H9 (cell line): ENCODE measurements at regions not wholly inside any gene's neighbourhood (a gene's known extent, or its start where the extent isn't known, plus 50 kb on each side); places are given as distances from the start of the nearest gene placed in this dataset.
A peak's percentile ranks its signal among the peaks of the same experiment; 100 is the strongest.

Source experiments
- DNase-seq: peaks from one replicate; pipeline ENCODE4 v3.0.0-alpha.2; 2017
- H2AFZ ChIP-seq: one replicate; pipeline ENCODE4 v1.6.1; 2013; ENCODE audit warnings: mild to moderate bottlenecking, low read length, control low read depth, moderate library complexity
- H2AK5ac ChIP-seq: 2 replicates; pipeline ENCODE4 v1.6.1; 2013; ENCODE audit warnings: low read length, control low read depth, mixed read lengths; ENCODE audit not compliant: insufficient read length
- H2BK120ac ChIP-seq: one replicate; pipeline ENCODE4 v1.6.1; 2013; ENCODE audit warnings: low read depth, mild to moderate bottlenecking, low read length, control low read depth, inconsistent platforms; ENCODE audit not compliant: poor library complexity, severe bottlenecking
- H2BK12ac ChIP-seq: 2 replicates; pipeline ENCODE4 v1.6.1; 2013; ENCODE audit warnings: low read length, control low read depth, mixed read lengths, low read depth; ENCODE audit not compliant: insufficient read length
- H2BK15ac ChIP-seq: 2 replicates; pipeline ENCODE4 v1.6.1; 2013; ENCODE audit warnings: low read depth, low read length, control low read depth
- H2BK20ac ChIP-seq: one replicate; pipeline ENCODE4 v1.6.1; 2013; ENCODE audit warnings: low read depth, mild to moderate bottlenecking, low read length, control low read depth, inconsistent platforms; ENCODE audit not compliant: poor library complexity, severe bottlenecking
- H2BK5ac ChIP-seq: 2 replicates; pipeline ENCODE4 v1.6.1; 2013; ENCODE audit warnings: low read length, control low read depth, mixed read lengths; ENCODE audit not compliant: insufficient read length
- H3K14ac ChIP-seq: 2 replicates; pipeline ENCODE4 v1.6.1; 2013; ENCODE audit warnings: low read length, control low read depth; ENCODE audit not compliant: insufficient read depth
- H3K18ac ChIP-seq: 2 replicates; pipeline ENCODE4 v1.6.1; 2013; ENCODE audit warnings: low read depth, mild to moderate bottlenecking, mixed read lengths, low read length, control low read depth; ENCODE audit not compliant: insufficient read length
- H3K23ac ChIP-seq: 2 replicates; pipeline ENCODE4 v1.6.1; 2013; ENCODE audit warnings: low read length, control low read depth, mixed read lengths, low read depth; ENCODE audit not compliant: insufficient read length
- H3K23me2 ChIP-seq: 2 replicates; pipeline ENCODE4 v1.6.1; 2013; ENCODE audit warnings: low read depth, mild to moderate bottlenecking, mixed read lengths, low read length, control low read depth; ENCODE audit not compliant: insufficient read length, poor library complexity, severe bottlenecking
- H3K27ac ChIP-seq: 2 replicates; pipeline ENCODE4 v1.5.1; 2013; ENCODE audit warnings: low read length, control low read depth, mixed read lengths, low read depth; ENCODE audit not compliant: insufficient read length
- H3K27me3 ChIP-seq: 2 replicates; pipeline ENCODE4 v1.6.1; 2013; ENCODE audit warnings: low read length, control low read depth, inconsistent platforms; ENCODE audit not compliant: insufficient read depth
- H3K4ac ChIP-seq: 2 replicates; pipeline ENCODE4 v1.6.1; 2013; ENCODE audit warnings: low read depth, mild to moderate bottlenecking, control low read depth, inconsistent platforms, low read length, moderate library complexity
- H3K4me1 ChIP-seq: 2 replicates; pipeline ENCODE4 v1.6.1; 2013; ENCODE audit warnings: low read length, control low read depth, inconsistent platforms; ENCODE audit not compliant: insufficient read depth
- H3K4me2 ChIP-seq: 2 replicates; pipeline ENCODE4 v1.6.1; 2013; ENCODE audit warnings: low read length, control low read depth, mixed read lengths; ENCODE audit not compliant: insufficient read length, insufficient read depth
- H3K56ac ChIP-seq: 2 replicates; pipeline ENCODE4 v1.6.1; 2013; ENCODE audit warnings: low read depth, mild to moderate bottlenecking, mixed read lengths, low read length, control low read depth; ENCODE audit not compliant: insufficient read length
- H3K79me1 ChIP-seq: 2 replicates; pipeline ENCODE4 v1.6.1; 2013; ENCODE audit warnings: low read depth, mild to moderate bottlenecking, moderate library complexity, low read length, control low read depth, inconsistent platforms; ENCODE audit not compliant: insufficient read depth, poor library complexity, severe bottlenecking
- H3K79me2 ChIP-seq: 2 replicates; pipeline ENCODE4 v1.6.1; 2013; ENCODE audit warnings: low read length, control low read depth, inconsistent platforms; ENCODE audit not compliant: insufficient read depth
- H3K9ac ChIP-seq: 2 replicates; pipeline ENCODE4 v1.6.1; 2013; ENCODE audit warnings: low read length, control low read depth, mixed read lengths; ENCODE audit not compliant: insufficient read length; ENCODE audit errors: extremely low read depth
- H3K9me3 ChIP-seq: one replicate; pipeline ENCODE4 v1.6.1; 2013; ENCODE audit warnings: low read depth, low read length, inconsistent platforms; ENCODE audit not compliant: control insufficient read depth
- H3T11ph ChIP-seq: one replicate; pipeline ENCODE4 v1.6.1; 2013; ENCODE audit warnings: mild to moderate bottlenecking, low read length, control low read depth, inconsistent platforms
- H4K20me1 ChIP-seq: one replicate; pipeline ENCODE4 v1.6.1; 2013; ENCODE audit not compliant: control insufficient read depth, insufficient read length, insufficient read depth
- H4K5ac ChIP-seq: 2 replicates; pipeline ENCODE4 v1.6.1; 2013; ENCODE audit warnings: low read depth, mild to moderate bottlenecking, mixed read lengths, low read length, control low read depth; ENCODE audit not compliant: insufficient read length
- H4K8ac ChIP-seq: replicated peaks from 2 replicates; pipeline ENCODE4 v1.6.1; 2013; ENCODE audit warnings: low read length, control low read depth, mixed read lengths, low read depth; ENCODE audit not compliant: insufficient read length
- H4K91ac ChIP-seq: 2 replicates; pipeline ENCODE4 v1.6.1; 2013; ENCODE audit warnings: low read depth, mild to moderate bottlenecking, moderate library complexity, mixed read lengths, low read length, control low read depth; ENCODE audit not compliant: insufficient read length
- H3K27ac Mint-ChIP-seq, 3 experiments: 2 replicates in 2 of 3; 3 replicates in 1 of 3; pipeline ENCODE4 v1.8.0; 2020 to 2021; ENCODE audit warnings: mixed read lengths in 3 of 3, mild to moderate bottlenecking in 1 of 3, moderate library complexity in 1 of 3
- H3K27me3 Mint-ChIP-seq: 2 replicates; pipeline ENCODE4 v1.8.0; 2021; ENCODE audit warnings: low read depth, mild to moderate bottlenecking, moderate library complexity, mixed read lengths
- H3K36me3 Mint-ChIP-seq, 3 experiments: 2 replicates in 2 of 3; 3 replicates in 1 of 3; pipeline ENCODE4 v1.8.0; 2020 to 2021; ENCODE audit warnings: low read depth in 3 of 3, mixed read lengths in 3 of 3; ENCODE audit not compliant: insufficient read depth in 1 of 3
- H3K4me1 Mint-ChIP-seq, 2 experiments: 2 replicates each; pipeline ENCODE4 v1.8.0; 2020; ENCODE audit warnings: mixed read lengths in 2 of 2
- H3K4me3 Mint-ChIP-seq, 2 experiments: 2 replicates in 1 of 2; 3 replicates in 1 of 2; pipeline ENCODE4 v1.8.0; 2020 to 2021; ENCODE audit warnings: mild to moderate bottlenecking in 2 of 2, mixed read lengths in 2 of 2, moderate library complexity in 1 of 2
- H3K9me3 Mint-ChIP-seq, 2 experiments: 2 replicates in 1 of 2; 3 replicates in 1 of 2; pipeline ENCODE4 v1.8.0; 2020; ENCODE audit warnings: mild to moderate bottlenecking in 2 of 2, mixed read lengths in 2 of 2, moderate library complexity in 1 of 2
- whole genome bisulfite sequencing: extraction: QIAGEN DNeasy Blood & Tissue Kit; methylation state at CpG from one replicate; pipeline ENCODE4 v1.1.7; 2013; ENCODE audit warnings: missing lambda C conversion rate, low lambda C conversion rate, mixed read lengths; ENCODE audit not compliant: insufficient read length; ENCODE audit errors: extremely low coverage; 5-methylcytosine and 5-hydroxymethylcytosine counted together
- TF ChIP-seq, protein P1 (sequence below): fragments of 200-600 bp; sonication (generic); conservative IDR thresholded peaks from 3 replicates; pipeline ENCODE4 v1.8.0; 2021; ENCODE audit warnings: antibody characterized with exemption, mild to moderate bottlenecking

DNA sequence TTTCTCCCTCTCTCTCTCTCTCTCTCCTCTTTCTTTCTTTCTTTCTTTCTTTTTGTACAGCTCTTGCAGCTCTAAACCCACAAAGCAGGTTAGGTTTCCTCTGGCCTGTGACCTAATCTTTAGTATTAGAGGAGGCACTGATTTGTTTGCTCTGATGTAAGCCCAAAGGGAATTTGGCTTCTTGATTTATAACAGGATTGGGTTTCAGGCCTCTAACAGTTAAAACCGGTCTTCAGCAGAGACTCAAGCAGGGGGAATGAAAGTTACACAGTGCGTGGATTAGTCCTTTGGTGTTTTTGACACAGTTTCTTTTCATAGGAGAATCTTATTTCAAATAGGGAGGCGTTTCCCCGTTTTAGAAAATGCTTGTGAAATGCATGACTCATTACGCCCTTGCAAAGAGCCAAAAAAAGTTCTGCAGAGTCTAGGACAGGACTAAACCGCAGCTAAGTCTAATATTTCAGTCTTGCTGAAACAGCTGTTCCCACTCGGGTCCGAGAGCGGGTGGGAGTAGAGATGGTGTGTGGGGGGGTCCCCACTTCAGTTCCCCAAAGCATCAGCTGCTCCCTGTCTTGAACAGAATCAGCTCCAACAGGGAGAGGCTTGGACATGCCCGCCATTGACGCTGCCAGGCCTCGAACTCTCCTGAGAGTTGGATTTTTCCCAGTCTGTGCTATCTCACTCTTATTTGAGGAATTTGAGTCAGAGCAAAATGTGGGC lies 296.5 kb upstream of the PITRM1 start:
- peaks cover 31 to 59% of the 10 kb centered on the region in 2 experiments for H3K4me1 Mint-ChIP-seq
- Histone ChIP-seq H3K27me3 (no peaks in the 10 kb centered on the region), H2BK5ac (no peak overlapping the region), H3K23ac (no peak overlapping the region), H3K79me2 (no peaks in the 10 kb centered on the region), H3K4me2 (no peak overlapping the region), H2BK15ac (no peak overlapping the region), H3K18ac (peak overlapping the region; percentile 69), H4K5ac (no peak overlapping the region), H3K4ac (no peak overlapping the region), H2BK120ac (peak overlapping the region; percentile 2), H4K8ac (no peak overlapping the region), H3K9ac (no peak overlapping the region), H3K27ac (no peak overlapping the region), H3K9me3 (no peaks in the 10 kb centered on the region), H4K20me1 (no peaks in the 10 kb centered on the region), H2BK20ac (no peak overlapping the region), H3T11ph (no peak overlapping the region), H2BK12ac (no peak overlapping the region), H3K79me1 (no peaks in the 10 kb centered on the region), H3K56ac (no peak overlapping the region), H4K91ac (no peak overlapping the region), H3K23me2 (no peaks in the 10 kb centered on the region), H3K14ac (no peak overlapping the region), H3K4me1 (no peaks in the 10 kb centered on the region; the same call in 1 of the 2 replicates), H2AK5ac (no peak overlapping the region), H2AFZ (no peak overlapping the region)
- H3K36me3 Mint-ChIP-seq, result no peaks in the 10 kb centered on the region
- TF ChIP-seq, protein P1, sequence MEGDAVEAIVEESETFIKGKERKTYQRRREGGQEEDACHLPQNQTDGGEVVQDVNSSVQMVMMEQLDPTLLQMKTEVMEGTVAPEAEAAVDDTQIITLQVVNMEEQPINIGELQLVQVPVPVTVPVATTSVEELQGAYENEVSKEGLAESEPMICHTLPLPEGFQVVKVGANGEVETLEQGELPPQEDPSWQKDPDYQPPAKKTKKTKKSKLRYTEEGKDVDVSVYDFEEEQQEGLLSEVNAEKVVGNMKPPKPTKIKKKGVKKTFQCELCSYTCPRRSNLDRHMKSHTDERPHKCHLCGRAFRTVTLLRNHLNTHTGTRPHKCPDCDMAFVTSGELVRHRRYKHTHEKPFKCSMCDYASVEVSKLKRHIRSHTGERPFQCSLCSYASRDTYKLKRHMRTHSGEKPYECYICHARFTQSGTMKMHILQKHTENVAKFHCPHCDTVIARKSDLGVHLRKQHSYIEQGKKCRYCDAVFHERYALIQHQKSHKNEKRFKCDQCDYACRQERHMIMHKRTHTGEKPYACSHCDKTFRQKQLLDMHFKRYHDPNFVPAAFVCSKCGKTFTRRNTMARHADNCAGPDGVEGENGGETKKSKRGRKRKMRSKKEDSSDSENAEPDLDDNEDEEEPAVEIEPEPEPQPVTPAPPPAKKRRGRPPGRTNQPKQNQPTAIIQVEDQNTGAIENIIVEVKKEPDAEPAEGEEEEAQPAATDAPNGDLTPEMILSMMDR, result no peak
- peak overlapping the region in 2 of 3 experiments; percentile 14 to 42; a peak in 4 of 7 replicates for H3K27ac Mint-ChIP-seq
- WGBS, result no CpG with 5 or more reads among the region's 12 CpGs
- H3K27me3 Mint-ChIP-seq, result no peaks in the 10 kb centered on the region
- no peak overlapping the region for H3K4me3 Mint-ChIP-seq
- peaks cover 0 to 2% of the 10 kb centered on the region in 2 experiments; a peak in 1 of 5 replicates for H3K9me3 Mint-ChIP-seq
- no peak for DNase-seq
